Neural cell (in vitro differentiated cells): ENCODE measurements at regions not wholly inside any gene's neighbourhood (a gene's known extent, or its start where the extent isn't known, plus 50 kb on each side); places are given as distances from the start of the nearest gene placed in this dataset.

ENCODE experiments used
- H2AFZ ChIP-seq: fragments of 200-600, 300-800 bp; sonication (generic), shearing (Covaris generic); 2 replicates; pipeline ENCODE4 v1.6.0; 2014; ENCODE audit warnings: low read depth, mild to moderate bottlenecking, antibody characterized with exemption, low read length, moderate library complexity
- H3F3A ChIP-seq: fragments of 200-600 bp; shearing (Covaris generic); 2 replicates; pipeline ENCODE4 v1.6.1; 2016; ENCODE audit warnings: mild to moderate bottlenecking, moderate library complexity, mixed read lengths, antibody characterized with exemption, low read length; ENCODE audit not compliant: insufficient read depth, poor library complexity, severe bottlenecking
- H3K27ac ChIP-seq: fragments of 200-600, 300-800 bp; sonication (generic), shearing (Covaris generic); 2 replicates; pipeline ENCODE4 v1.5.1; 2014; ENCODE audit warnings: mild to moderate bottlenecking, low read length, moderate library complexity
- H3K27me3 ChIP-seq: fragments of 300-800, 200-600 bp; sonication (generic), shearing (Covaris generic); 2 replicates; pipeline ENCODE4 v1.6.0; 2014; ENCODE audit warnings: mild to moderate bottlenecking, low read depth, low read length, moderate library complexity; ENCODE audit not compliant: insufficient read depth
- H3K36me3 ChIP-seq: fragments of 300-800, 200-600 bp; sonication (generic), shearing (Covaris generic); 2 replicates; pipeline ENCODE4 v1.5.1; 2014; ENCODE audit warnings: mild to moderate bottlenecking, antibody characterized with exemption, low read length, moderate library complexity; ENCODE audit not compliant: insufficient read depth
- H3K4me2 ChIP-seq: fragments of 300-800, 200-600 bp; sonication (generic), shearing (Covaris generic); 2 replicates; pipeline ENCODE4 v1.6.0; 2014; ENCODE audit warnings: mild to moderate bottlenecking, low read length
- H3K4me3 ChIP-seq: fragments of 300-800, 200-600 bp; sonication (generic), shearing (Covaris generic); 2 replicates; pipeline ENCODE4 v1.5.1; 2014; ENCODE audit warnings: mild to moderate bottlenecking, low read length, moderate library complexity
- H3K79me2 ChIP-seq: fragments of 200-600 bp; shearing (Covaris generic); replicated peaks from 2 replicates; pipeline ENCODE4 v1.6.0; 2014; ENCODE audit warnings: mild to moderate bottlenecking, low read length, moderate library complexity; ENCODE audit not compliant: insufficient read depth
- H3K9ac ChIP-seq: fragments of 300-800, 200-600 bp; sonication (generic), shearing (Covaris generic); 2 replicates; pipeline ENCODE4 v1.6.1; 2016; ENCODE audit warnings: mild to moderate bottlenecking, low read length, mixed read lengths
- H3K9me2 ChIP-seq: fragments of 200-600 bp; shearing (Covaris generic); 2 replicates; pipeline ENCODE4 v1.6.1; 2016; ENCODE audit warnings: mild to moderate bottlenecking, low read length, mixed read lengths; ENCODE audit not compliant: insufficient read depth
- H3K9me3 ChIP-seq: fragments of 200-600, 300-800 bp; sonication (generic), shearing (Covaris generic); 2 replicates; pipeline ENCODE4 v1.6.1; 2016; ENCODE audit warnings: mild to moderate bottlenecking, mixed run types, low read length, moderate library complexity, mixed read lengths
- H4K20me1 ChIP-seq: fragments of 200-600 bp; shearing (Covaris generic); 2 replicates; pipeline ENCODE4 v1.6.1; 2016; ENCODE audit warnings: mild to moderate bottlenecking, mixed run types; ENCODE audit not compliant: insufficient read depth
- CTCF ChIP-seq: fragments of 450-650 bp; IDR thresholded peaks from 2 replicates; pipeline ENCODE4 v1.5.1; 2014; ENCODE audit warnings: antibody characterized with exemption, mild to moderate bottlenecking, moderate library complexity; ENCODE audit not compliant: poor library complexity, severe bottlenecking
- EP300 ChIP-seq: fragments of 450-650 bp; conservative IDR thresholded peaks from 2 replicates; pipeline ENCODE4 v1.6.1; 2014; ENCODE audit warnings: antibody characterized with exemption, mild to moderate bottlenecking, moderate library complexity; ENCODE audit not compliant: poor library complexity, severe bottlenecking
- EZH2 ChIP-seq: fragments of 200-600, 300-800 bp; shearing (Covaris generic), sonication (generic); IDR thresholded peaks from 2 replicates; pipeline ENCODE4 v1.6.1; 2014; ENCODE audit warnings: antibody characterized with exemption, low read length, borderline replicate concordance, mild to moderate bottlenecking; ENCODE audit not compliant: insufficient read depth, poor library complexity, severe bottlenecking
- MXI1 ChIP-seq: fragments of 450-650 bp; conservative IDR thresholded peaks from 2 replicates; pipeline ENCODE4 v1.6.1; 2014; ENCODE audit warnings: antibody characterized with exemption, mild to moderate bottlenecking; ENCODE audit not compliant: poor library complexity, severe bottlenecking
- POLR2AphosphoS5 ChIP-seq: IDR thresholded peaks from 2 replicates; pipeline ENCODE4 v1.6.1; 2012
- RAD21 ChIP-seq: fragments of 450-650 bp; conservative IDR thresholded peaks from 2 replicates; pipeline ENCODE4 v1.6.1; 2014; ENCODE audit warnings: antibody characterized with exemption, mild to moderate bottlenecking, moderate library complexity
- REST ChIP-seq: IDR thresholded peaks from 2 replicates; pipeline ENCODE4 v1.6.1; 2012; ENCODE audit warnings: borderline replicate concordance
- SMC3 ChIP-seq: fragments of 450-650 bp; conservative IDR thresholded peaks from 2 replicates; pipeline ENCODE4 v1.6.1; 2014; ENCODE audit warnings: antibody characterized with exemption, mild to moderate bottlenecking, moderate library complexity; ENCODE audit not compliant: poor library complexity
- TAF1 ChIP-seq: IDR thresholded peaks from 2 replicates; pipeline ENCODE4 v1.6.1; 2012; ENCODE audit warnings: low read depth

GRCh38 chr11:29900382-29900781 lies 116.4 kb downstream of the KCNA4 start:
- Histone ChIP-seq H3K36me3 (no peaks in the 10 kb centered on the region), H3K79me2 (no peaks in the 10 kb centered on the region), H3F3A (no peaks in the 10 kb centered on the region), H3K9me3 (no peaks in the 10 kb centered on the region), H4K20me1 (no peaks in the 10 kb centered on the region), H2AFZ (no peak overlapping the region), H3K9ac (no peak overlapping the region), H3K9me2 (no peaks in the 10 kb centered on the region), H3K27me3 (no peaks in the 10 kb centered on the region), H3K4me3 (no peak overlapping the region), H3K27ac (no peak overlapping the region), H3K4me2 (no peak overlapping the region)
- TF ChIP-seq SMC3 (no peak), MXI1 (no peak), REST (no peak), TAF1 (no peak), CTCF (no peak), RAD21 (no peak), EZH2 (no peak), POLR2AphosphoS5 (no peak), EP300 (no peak)

GRCh38 chr11:29879560-29879959 lies 137.3 kb downstream of the KCNA4 start:
- TF ChIP-seq TAF1, result no peak
- TF ChIP-seq MXI1, result no peak
- TF ChIP-seq POLR2AphosphoS5, result no peak
- no peak for TF ChIP-seq RAD21
- no peak for TF ChIP-seq EP300
- no peak for TF ChIP-seq CTCF
- TF ChIP-seq REST, result no peak
- no peak for TF ChIP-seq SMC3
- TF ChIP-seq EZH2, result no peak
- no peaks in the 10 kb centered on the region for H3F3A ChIP-seq

More at GRCh38 chr11:29879560-29879959, 137.3 kb downstream of the KCNA4 start:
- H3K9ac ChIP-seq, result no peak overlapping the region
- H4K20me1 ChIP-seq, result no peaks in the 10 kb centered on the region
- no peak overlapping the region for H3K4me2 ChIP-seq
- no peaks in the 10 kb centered on the region for H3K36me3 ChIP-seq
- no peaks in the 10 kb centered on the region for H3K79me2 ChIP-seq
- H3K4me3 ChIP-seq, result no peak overlapping the region
- H3K27ac ChIP-seq, result no peak overlapping the region
- no peaks in the 10 kb centered on the region for H3K9me3 ChIP-seq
- H2AFZ ChIP-seq, result no peak overlapping the region
- no peaks in the 10 kb centered on the region for H3K9me2 ChIP-seq
- H3K27me3 ChIP-seq, result no peaks in the 10 kb centered on the region
